H9 (cell line): ENCODE measurements at regions not wholly inside any gene's neighbourhood (a gene's known extent, or its start where the extent isn't known, plus 50 kb on each side); places are given as distances from the start of the nearest gene placed in this dataset.

Experiments
- DNase-seq: peaks from one replicate; pipeline ENCODE4 v3.0.0-alpha.2; 2017
- H2AFZ ChIP-seq: one replicate; pipeline ENCODE4 v1.6.1; 2013; ENCODE audit warnings: mild to moderate bottlenecking, low read length, control low read depth, moderate library complexity
- H2AK5ac ChIP-seq: 2 replicates; pipeline ENCODE4 v1.6.1; 2013; ENCODE audit warnings: low read length, control low read depth, mixed read lengths; ENCODE audit not compliant: insufficient read length
- H2BK120ac ChIP-seq: one replicate; pipeline ENCODE4 v1.6.1; 2013; ENCODE audit warnings: low read depth, mild to moderate bottlenecking, low read length, control low read depth, inconsistent platforms; ENCODE audit not compliant: poor library complexity, severe bottlenecking
- H2BK12ac ChIP-seq: 2 replicates; pipeline ENCODE4 v1.6.1; 2013; ENCODE audit warnings: low read length, control low read depth, mixed read lengths, low read depth; ENCODE audit not compliant: insufficient read length
- H2BK15ac ChIP-seq: 2 replicates; pipeline ENCODE4 v1.6.1; 2013; ENCODE audit warnings: low read depth, low read length, control low read depth
- H2BK20ac ChIP-seq: one replicate; pipeline ENCODE4 v1.6.1; 2013; ENCODE audit warnings: low read depth, mild to moderate bottlenecking, low read length, control low read depth, inconsistent platforms; ENCODE audit not compliant: poor library complexity, severe bottlenecking
- H2BK5ac ChIP-seq: 2 replicates; pipeline ENCODE4 v1.6.1; 2013; ENCODE audit warnings: low read length, control low read depth, mixed read lengths; ENCODE audit not compliant: insufficient read length
- H3K14ac ChIP-seq: 2 replicates; pipeline ENCODE4 v1.6.1; 2013; ENCODE audit warnings: low read length, control low read depth; ENCODE audit not compliant: insufficient read depth
- H3K18ac ChIP-seq: 2 replicates; pipeline ENCODE4 v1.6.1; 2013; ENCODE audit warnings: low read depth, mild to moderate bottlenecking, mixed read lengths, low read length, control low read depth; ENCODE audit not compliant: insufficient read length
- H3K23ac ChIP-seq: 2 replicates; pipeline ENCODE4 v1.6.1; 2013; ENCODE audit warnings: low read length, control low read depth, mixed read lengths, low read depth; ENCODE audit not compliant: insufficient read length
- H3K23me2 ChIP-seq: 2 replicates; pipeline ENCODE4 v1.6.1; 2013; ENCODE audit warnings: low read depth, mild to moderate bottlenecking, mixed read lengths, low read length, control low read depth; ENCODE audit not compliant: insufficient read length, poor library complexity, severe bottlenecking
- H3K27ac ChIP-seq: 2 replicates; pipeline ENCODE4 v1.5.1; 2013; ENCODE audit warnings: low read length, control low read depth, mixed read lengths, low read depth; ENCODE audit not compliant: insufficient read length
- H3K27me3 ChIP-seq: 2 replicates; pipeline ENCODE4 v1.6.1; 2013; ENCODE audit warnings: low read length, control low read depth, inconsistent platforms; ENCODE audit not compliant: insufficient read depth
- H3K4ac ChIP-seq: 2 replicates; pipeline ENCODE4 v1.6.1; 2013; ENCODE audit warnings: low read depth, mild to moderate bottlenecking, control low read depth, inconsistent platforms, low read length, moderate library complexity
- H3K4me1 ChIP-seq: 2 replicates; pipeline ENCODE4 v1.6.1; 2013; ENCODE audit warnings: low read length, control low read depth, inconsistent platforms; ENCODE audit not compliant: insufficient read depth
- H3K4me2 ChIP-seq: 2 replicates; pipeline ENCODE4 v1.6.1; 2013; ENCODE audit warnings: low read length, control low read depth, mixed read lengths; ENCODE audit not compliant: insufficient read length, insufficient read depth
- H3K56ac ChIP-seq: 2 replicates; pipeline ENCODE4 v1.6.1; 2013; ENCODE audit warnings: low read depth, mild to moderate bottlenecking, mixed read lengths, low read length, control low read depth; ENCODE audit not compliant: insufficient read length
- H3K79me1 ChIP-seq: 2 replicates; pipeline ENCODE4 v1.6.1; 2013; ENCODE audit warnings: low read depth, mild to moderate bottlenecking, moderate library complexity, low read length, control low read depth, inconsistent platforms; ENCODE audit not compliant: insufficient read depth, poor library complexity, severe bottlenecking
- H3K79me2 ChIP-seq: 2 replicates; pipeline ENCODE4 v1.6.1; 2013; ENCODE audit warnings: low read length, control low read depth, inconsistent platforms; ENCODE audit not compliant: insufficient read depth
- H3K9ac ChIP-seq: 2 replicates; pipeline ENCODE4 v1.6.1; 2013; ENCODE audit warnings: low read length, control low read depth, mixed read lengths; ENCODE audit not compliant: insufficient read length; ENCODE audit errors: extremely low read depth
- H3K9me3 ChIP-seq: one replicate; pipeline ENCODE4 v1.6.1; 2013; ENCODE audit warnings: low read depth, low read length, inconsistent platforms; ENCODE audit not compliant: control insufficient read depth
- H3T11ph ChIP-seq: one replicate; pipeline ENCODE4 v1.6.1; 2013; ENCODE audit warnings: mild to moderate bottlenecking, low read length, control low read depth, inconsistent platforms
- H4K20me1 ChIP-seq: one replicate; pipeline ENCODE4 v1.6.1; 2013; ENCODE audit not compliant: control insufficient read depth, insufficient read length, insufficient read depth
- H4K5ac ChIP-seq: 2 replicates; pipeline ENCODE4 v1.6.1; 2013; ENCODE audit warnings: low read depth, mild to moderate bottlenecking, mixed read lengths, low read length, control low read depth; ENCODE audit not compliant: insufficient read length
- H4K8ac ChIP-seq: replicated peaks from 2 replicates; pipeline ENCODE4 v1.6.1; 2013; ENCODE audit warnings: low read length, control low read depth, mixed read lengths, low read depth; ENCODE audit not compliant: insufficient read length
- H4K91ac ChIP-seq: 2 replicates; pipeline ENCODE4 v1.6.1; 2013; ENCODE audit warnings: low read depth, mild to moderate bottlenecking, moderate library complexity, mixed read lengths, low read length, control low read depth; ENCODE audit not compliant: insufficient read length
- H3K27ac Mint-ChIP-seq, 3 experiments: 2 replicates in 2 of 3; 3 replicates in 1 of 3; pipeline ENCODE4 v1.8.0; 2020 to 2021; ENCODE audit warnings: mixed read lengths in 3 of 3, mild to moderate bottlenecking in 1 of 3, moderate library complexity in 1 of 3
- H3K27me3 Mint-ChIP-seq: 2 replicates; pipeline ENCODE4 v1.8.0; 2021; ENCODE audit warnings: low read depth, mild to moderate bottlenecking, moderate library complexity, mixed read lengths
- H3K36me3 Mint-ChIP-seq, 3 experiments: 2 replicates in 2 of 3; 3 replicates in 1 of 3; pipeline ENCODE4 v1.8.0; 2020 to 2021; ENCODE audit warnings: low read depth in 3 of 3, mixed read lengths in 3 of 3; ENCODE audit not compliant: insufficient read depth in 1 of 3
- H3K4me1 Mint-ChIP-seq, 2 experiments: 2 replicates each; pipeline ENCODE4 v1.8.0; 2020; ENCODE audit warnings: mixed read lengths in 2 of 2
- H3K4me3 Mint-ChIP-seq, 2 experiments: 2 replicates in 1 of 2; 3 replicates in 1 of 2; pipeline ENCODE4 v1.8.0; 2020 to 2021; ENCODE audit warnings: mild to moderate bottlenecking in 2 of 2, mixed read lengths in 2 of 2, moderate library complexity in 1 of 2
- H3K9me3 Mint-ChIP-seq, 2 experiments: 2 replicates in 1 of 2; 3 replicates in 1 of 2; pipeline ENCODE4 v1.8.0; 2020; ENCODE audit warnings: mild to moderate bottlenecking in 2 of 2, mixed read lengths in 2 of 2, moderate library complexity in 1 of 2
- WGBS: extraction: QIAGEN DNeasy Blood & Tissue Kit; methylation state at CpG from one replicate; pipeline ENCODE4 v1.1.7; 2013; ENCODE audit warnings: missing lambda C conversion rate, low lambda C conversion rate, mixed read lengths; ENCODE audit not compliant: insufficient read length; ENCODE audit errors: extremely low coverage; 5-methylcytosine and 5-hydroxymethylcytosine counted together
- TF ChIP-seq, protein P1 (sequence below): fragments of 200-600 bp; sonication (generic); conservative IDR thresholded peaks from 3 replicates; pipeline ENCODE4 v1.8.0; 2021; ENCODE audit warnings: antibody characterized with exemption, mild to moderate bottlenecking

- no CpG with 5 or more reads among the region's 7 CpGs for WGBS
- Histone ChIP-seq H3K56ac (no peak overlapping the region), H2BK5ac (no peak overlapping the region), H2AFZ (no peak overlapping the region), H3K9ac (no peak overlapping the region), H2BK12ac (no peak overlapping the region), H3K4me1 (no peaks in the 10 kb centered on the region), H2BK20ac (no peak overlapping the region), H3K23ac (no peak overlapping the region), H4K5ac (no peak overlapping the region), H4K91ac (no peak overlapping the region), H2BK120ac (no peak overlapping the region), H2AK5ac (no peak overlapping the region), H3K4me2 (no peak overlapping the region), H4K20me1 (no peaks in the 10 kb centered on the region), H3K79me1 (no peaks in the 10 kb centered on the region), H3K79me2 (no peaks in the 10 kb centered on the region), H3K27ac (no peak overlapping the region), H3K9me3 (no peaks in the 10 kb centered on the region), H3K4ac (no peak overlapping the region), H4K8ac (no peak overlapping the region), H2BK15ac (no peak overlapping the region), H3K14ac (no peak overlapping the region), H3K27me3 (no peaks in the 10 kb centered on the region), H3K23me2 (no peaks in the 10 kb centered on the region), H3K18ac (no peak overlapping the region), H3T11ph (no peak overlapping the region)
- no peak overlapping the region; a peak in 1 of 7 replicates for H3K27ac Mint-ChIP-seq
- DNase-seq: no peak
- no peaks in the 10 kb centered on the region for H3K9me3 Mint-ChIP-seq
- no peak overlapping the region for H3K4me3 Mint-ChIP-seq
- TF ChIP-seq, protein P1, sequence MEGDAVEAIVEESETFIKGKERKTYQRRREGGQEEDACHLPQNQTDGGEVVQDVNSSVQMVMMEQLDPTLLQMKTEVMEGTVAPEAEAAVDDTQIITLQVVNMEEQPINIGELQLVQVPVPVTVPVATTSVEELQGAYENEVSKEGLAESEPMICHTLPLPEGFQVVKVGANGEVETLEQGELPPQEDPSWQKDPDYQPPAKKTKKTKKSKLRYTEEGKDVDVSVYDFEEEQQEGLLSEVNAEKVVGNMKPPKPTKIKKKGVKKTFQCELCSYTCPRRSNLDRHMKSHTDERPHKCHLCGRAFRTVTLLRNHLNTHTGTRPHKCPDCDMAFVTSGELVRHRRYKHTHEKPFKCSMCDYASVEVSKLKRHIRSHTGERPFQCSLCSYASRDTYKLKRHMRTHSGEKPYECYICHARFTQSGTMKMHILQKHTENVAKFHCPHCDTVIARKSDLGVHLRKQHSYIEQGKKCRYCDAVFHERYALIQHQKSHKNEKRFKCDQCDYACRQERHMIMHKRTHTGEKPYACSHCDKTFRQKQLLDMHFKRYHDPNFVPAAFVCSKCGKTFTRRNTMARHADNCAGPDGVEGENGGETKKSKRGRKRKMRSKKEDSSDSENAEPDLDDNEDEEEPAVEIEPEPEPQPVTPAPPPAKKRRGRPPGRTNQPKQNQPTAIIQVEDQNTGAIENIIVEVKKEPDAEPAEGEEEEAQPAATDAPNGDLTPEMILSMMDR: no peak
- H3K4me1 Mint-ChIP-seq: peaks cover 19 to 27% of the 10 kb centered on the region in 2 experiments
- no peaks in the 10 kb centered on the region for H3K36me3 Mint-ChIP-seq
- H3K27me3 Mint-ChIP-seq: no peaks in the 10 kb centered on the region; the same call in 1 of the 2 replicates
Observed at GRCh38 chr4:22235698-22236097, 280.2 kb downstream of the ADGRA3 start.
